HepG2 (cell line): ENCODE measurements at regions not wholly inside any gene's neighbourhood (a gene's known extent, or its start where the extent isn't known, plus 50 kb on each side); places are given as distances from the start of the nearest gene placed in this dataset.
A peak's percentile ranks its signal among the peaks of the same experiment; 100 is the strongest.

Experiments
- ATAC-seq: fragments of 200-7000 bp; cut with Tn5 transposase; 3 replicates; pipeline ENCODE4 v1.9.1; 2020; ENCODE audit warnings: mild to moderate bottlenecking, moderate library complexity
- BruUV-seq: library from RNA; stranded (reverse); fragments of 400-500 nt; replicated peaks from 2 replicates; lab custom pipeline; 2021; lab: Mats Ljungman, UMichigan
- CTCF ChIA-PET: fragments of 300-600 bp; formaldehyde crosslinking; extraction: SDS; loops from one replicate; lab custom pipeline; 2021; ENCODE audit warnings: low total read pairs, inconsistent platforms, low intra/inter-chr PET ratio; lab: Yijun Ruan, JAX
- POLR2A ChIA-PET: fragments of 350-600 bp; sonication (Branson Sonifier 250); formaldehyde crosslinking; loops from one replicate; lab custom pipeline; 2020; ENCODE audit warnings: antibody characterized with exemption, inconsistent platforms; lab: Yijun Ruan, JAX
- DNase-seq: peaks from one replicate; pipeline ENCODE4 v3.0.0-alpha.2; 2015; ENCODE audit warnings: low spot score
- FAIRE-seq: peaks from 3 replicates; lab custom pipeline; 2011; peaks lifted over from hg19 to GRCh38; lab: Jason Lieb, UNC
- H2AFZ ChIP-seq: one replicate; pipeline ENCODE4 v1.6.1; 2011; ENCODE audit warnings: low read length, inconsistent platforms
- H3K27ac ChIP-seq: fragments of 300-600 bp; 3 replicates; pipeline ENCODE4 v1.8.0; 2011; ENCODE audit warnings: mixed run types, mild to moderate bottlenecking, mixed read lengths, low read length, inconsistent platforms; ENCODE audit not compliant: insufficient read depth; ENCODE audit errors: extremely low read length
- H3K27me3 ChIP-seq, 2 experiments: fragments of 200-600 bp in 1 of 2; 2 replicates in 1 of 2; 3 replicates in 1 of 2; pipeline versions ENCODE4 v1.6.0 to v1.8.0; 2011; ENCODE audit warnings: low read length in 2 of 2, mild to moderate bottlenecking in 2 of 2, moderate library complexity in 2 of 2, inconsistent platforms in 1 of 2; ENCODE audit not compliant: insufficient read depth in 2 of 2, control insufficient read depth in 1 of 2
- H3K36me3 ChIP-seq, 2 experiments: fragments of 200-600 bp in 1 of 2; replicated peaks in 1 of 2; 2 replicates in 1 of 2; 3 replicates in 1 of 2; pipeline versions ENCODE4 v1.5.1 to v1.8.0; 2011; ENCODE audit warnings: low read length in 2 of 2, inconsistent platforms in 1 of 2; ENCODE audit not compliant: insufficient read depth in 2 of 2, control insufficient read depth in 1 of 2
- H3K4me1 ChIP-seq: 2 replicates; pipeline ENCODE4 v1.5.1; 2012; ENCODE audit warnings: low read length, inconsistent platforms; ENCODE audit not compliant: insufficient read depth
- H3K4me2 ChIP-seq: 2 replicates; pipeline ENCODE4 v1.6.0; 2011; ENCODE audit warnings: low read depth, low read length, inconsistent platforms
- H3K4me3 ChIP-seq, 3 experiments: fragments of 200-600 bp in 1 of 3; sonication (generic), shearing (Covaris generic) in 1 of 3; replicated peaks in 1 of 3; 2 replicates each; pipeline ENCODE4 v1.5.1; 2011 to 2016; ENCODE audit warnings: low read length in 3 of 3, inconsistent platforms in 2 of 3, low read depth in 2 of 3, mild to moderate bottlenecking in 2 of 3, control low read depth in 1 of 3, mixed read lengths in 1 of 3; ENCODE audit not compliant: insufficient read depth in 1 of 3
- H3K79me2 ChIP-seq: one replicate; pipeline ENCODE4 v1.6.1; 2011; ENCODE audit warnings: low read length, inconsistent platforms; ENCODE audit not compliant: insufficient read depth
- H3K9ac ChIP-seq: 2 replicates; pipeline ENCODE4 v1.6.0; 2011; ENCODE audit warnings: mild to moderate bottlenecking, low read depth, low read length, inconsistent platforms; ENCODE audit not compliant: insufficient read depth
- H3K9me3 ChIP-seq: 2 replicates; pipeline ENCODE4 v1.5.1; 2012; ENCODE audit warnings: mild to moderate bottlenecking, low read length
- H4K20me1 ChIP-seq: 2 replicates; pipeline ENCODE4 v1.6.0; 2011; ENCODE audit warnings: inconsistent platforms, mild to moderate bottlenecking, low read length, moderate library complexity; ENCODE audit not compliant: insufficient read depth
- DMAP1 ChIP-seq: IDR thresholded peaks from 2 replicates; pipeline ENCODE4 v1.6.1; 2016
- PHF21A ChIP-seq: sonication (generic); formaldehyde crosslinking; IDR thresholded peaks from 2 replicates; pipeline ENCODE4 v1.5.0; 2020; ENCODE audit warnings: mild to moderate bottlenecking, missing genetic modification reagents
- SRY ChIP-seq: sonication (generic); formaldehyde crosslinking; IDR thresholded peaks from 2 replicates; pipeline ENCODE4 v1.8.0; 2022; ENCODE audit warnings: mild to moderate bottlenecking, missing genetic modification reagents
- TCF7L2 ChIP-seq: IDR thresholded peaks from 2 replicates; pipeline ENCODE4 v1.6.1; 2011; ENCODE audit warnings: mild to moderate bottlenecking, low read depth, low read length, moderate library complexity
- ZBTB33 ChIP-seq: sonication (generic); formaldehyde crosslinking; IDR thresholded peaks from 2 replicates; pipeline ENCODE4 v1.4.0; 2020; ENCODE audit warnings: missing genetic modification reagents
- ZFP36L2 ChIP-seq: sonication (generic); formaldehyde crosslinking; IDR thresholded peaks from 2 replicates; pipeline ENCODE4 v1.4.0; 2020; ENCODE audit warnings: missing genetic modification reagents
- ZNF691 ChIP-seq: sonication (generic); formaldehyde crosslinking; IDR thresholded peaks from 2 replicates; pipeline ENCODE4 v1.4.0; 2020; ENCODE audit warnings: missing genetic modification reagents, low read depth, mild to moderate bottlenecking, borderline replicate concordance
- ZNF792 ChIP-seq: IDR thresholded peaks from 2 replicates; pipeline ENCODE4 v1.6.1; 2016
- WGBS: methylation state at CpG from one replicate; pipeline ENCODE4 v1.1.6; 2017; ENCODE audit warnings: low lambda C conversion rate; 5-methylcytosine and 5-hydroxymethylcytosine counted together
- in situ Hi-C: cut with HindIII; loops from 2 replicates; pipeline ENCODE4 v1.10.0; 2017; ENCODE audit warnings: low pct_unique_long_range_greater_than_20kb; ENCODE audit not compliant: extremely low pct_ligation_motif_present
- intact Hi-C: fragments of 100-400 bp; cut with micrococcal nuclease; formaldehyde crosslinking; loops from one replicate; pipeline ENCODE4 v1.10.0; 2022; ENCODE audit not compliant: unreplicated experiment

- CTCF ChIA-PET: no interaction called here
Measured at GRCh38 chr13:34020388-34020787, 202.4 kb downstream of the RFC3 start.

More at GRCh38 chr13:34020388-34020787, 202.4 kb downstream of the RFC3 start:
- FAIRE-seq (no peak), ATAC-seq (peak; percentile 71), DNase-seq (no peak)
- Histone ChIP-seq H2AFZ (no peak overlapping the region), H3K9ac (peak overlapping the region; percentile 73), H3K4me1 (peaks cover 57% of the 10 kb centered on the region), H3K9me3 (peaks cover 14% of the 10 kb centered on the region), H3K4me3 (peak overlapping the region in 1 of 3 experiments; percentile 29; a peak in 1 of 6 replicates), H4K20me1 (no peaks in the 10 kb centered on the region), H3K79me2 (no peaks in the 10 kb centered on the region), H3K27ac (peak overlapping the region; percentile 95), H3K36me3 (no peaks in the 10 kb centered on the region), H3K27me3 (no peaks in the 10 kb centered on the region), H3K4me2 (peak overlapping the region; percentile 77)
- TSS peak; percentile 82 for BruUV-seq
- POLR2A ChIA-PET: interaction anchor here (1.6 to 1.8 kb wide), 4 partner anchors 9 to 52 kb away, joined by 6 to 16 read pairs (median 12); no protein-coding TSS in a partner anchor
- in situ Hi-C loops: no loop called here
- WGBS: 82% methylated on average over 3 of the region's 3 CpGs
- TF ChIP-seq ZFP36L2 (CRISPR knock-in tag) (0 out of 2 replicates have a peak, but pooled peaks have one; percentile 14), ZNF691 (CRISPR knock-in tag) (0 out of 2 replicates have a peak, but pooled peaks have one; percentile 4), ZBTB33 (CRISPR knock-in tag) (no peak), PHF21A (peak; percentile 1; the same call in 1 of the 2 replicates), DMAP1 (no peak), TCF7L2 (0 out of 2 replicates have a peak, but pooled peaks have one; percentile 6), SRY (no peak), ZNF792 (peak; percentile 12; the same call in 1 of the 2 replicates)
- intact Hi-C loops: no loop called here
